ENCODE measurements at regions not wholly inside any gene's neighbourhood (a gene's known extent, or its start where the extent isn't known, plus 50 kb on each side); places are given as distances from the start of the nearest gene placed in this dataset.

GRCh38 chr7:91633013-91633441 is 247.5 kb downstream of the MTERF1 start:
- no peak for DNase-seq (ENCODE audit: low read depth)

DNA sequence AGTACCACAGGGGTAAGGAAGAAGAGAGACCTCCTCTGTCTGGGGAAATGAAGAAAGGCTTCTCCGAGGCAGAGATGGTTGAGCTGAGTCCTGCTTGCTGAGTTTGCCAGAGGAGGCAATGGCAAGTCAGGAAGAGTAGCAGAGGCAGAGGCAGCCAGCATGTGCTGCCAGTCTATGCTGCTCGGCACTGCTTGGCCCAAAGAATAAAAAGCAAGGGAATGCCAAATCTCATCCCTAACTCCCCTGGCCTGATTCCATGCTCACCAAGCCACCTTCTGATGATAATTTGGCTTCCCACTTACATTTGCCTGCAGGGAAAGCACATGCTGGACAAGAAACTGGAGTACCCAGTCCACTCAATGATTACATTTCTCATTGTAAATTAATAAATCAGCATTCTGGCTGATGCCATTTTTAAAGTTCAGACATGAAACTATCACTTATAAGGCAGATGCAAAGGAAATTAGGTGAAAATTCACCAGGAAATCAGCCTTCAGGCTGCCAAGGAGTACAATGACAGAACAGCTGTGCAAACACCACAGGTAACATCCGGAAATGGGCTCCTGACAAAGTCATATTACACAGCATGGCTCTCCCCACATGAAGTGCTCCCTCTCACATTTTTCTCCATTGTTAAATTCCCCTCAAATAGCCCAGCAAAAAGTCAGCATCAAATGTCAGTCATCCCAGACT is 245.9 kb downstream of the MTERF1 start:
- DNase-seq (ENCODE audit: low read depth), result no peak

DNA sequence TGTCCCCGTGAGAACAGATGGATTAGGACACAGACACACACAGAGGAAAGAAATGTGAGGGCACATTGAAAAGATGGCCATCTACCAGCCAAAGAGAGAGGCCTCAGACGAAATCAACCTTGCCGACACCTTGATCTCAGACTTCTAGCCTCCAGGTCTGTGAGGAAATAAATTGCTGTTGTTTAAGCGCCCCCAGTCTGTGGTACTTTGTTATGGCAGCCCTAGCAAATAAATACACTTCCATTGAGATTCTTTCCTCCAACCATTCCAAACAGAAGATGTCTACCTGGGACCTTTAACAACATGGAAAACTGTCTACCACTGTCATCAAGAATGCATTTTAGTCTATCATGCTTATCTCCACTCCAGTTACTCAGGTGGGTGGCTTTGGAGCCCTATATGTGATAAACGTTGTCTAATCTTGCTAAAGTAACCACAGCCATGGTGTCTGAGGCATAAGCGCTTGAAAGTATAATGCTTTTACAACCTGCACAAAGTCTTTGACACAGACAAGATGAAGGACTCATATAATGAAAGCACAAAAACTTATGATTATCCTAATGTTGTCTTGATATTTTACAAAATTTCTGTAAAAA is 244.3 kb downstream of the MTERF1 start:
- no peak for DNase-seq (ENCODE audit: low read depth)

DNA sequence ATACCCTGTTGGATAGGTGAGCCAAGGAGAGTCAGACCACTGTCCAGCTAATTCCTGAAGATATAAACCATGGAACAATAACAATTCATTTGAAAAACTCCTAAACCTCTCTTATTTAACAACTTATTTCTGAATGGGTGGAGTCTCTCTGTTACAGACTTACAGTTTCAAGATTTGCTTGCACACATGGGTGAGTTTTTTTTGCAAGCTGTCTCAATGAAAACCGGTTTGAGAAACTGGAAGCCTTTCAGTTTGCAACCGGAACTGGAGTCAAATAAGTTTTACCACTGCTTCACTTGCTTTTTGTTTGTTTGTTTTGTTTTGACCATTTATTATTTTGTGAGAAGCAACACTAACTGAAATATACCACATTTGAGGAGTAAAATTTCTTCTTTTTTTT is 243.8 kb downstream of the MTERF1 start:
- no peak for DNase-seq (ENCODE audit: low read depth)

GRCh38 chr7:91644256-91644655 is 236.2 kb downstream of the MTERF1 start:
- no peak for DNase-seq (ENCODE audit: low read depth)

- DNase-seq (ENCODE audit: low read depth), result no peak
Observed at GRCh38 chr7:91645542-91645941, 235.0 kb downstream of the MTERF1 start.

DNA sequence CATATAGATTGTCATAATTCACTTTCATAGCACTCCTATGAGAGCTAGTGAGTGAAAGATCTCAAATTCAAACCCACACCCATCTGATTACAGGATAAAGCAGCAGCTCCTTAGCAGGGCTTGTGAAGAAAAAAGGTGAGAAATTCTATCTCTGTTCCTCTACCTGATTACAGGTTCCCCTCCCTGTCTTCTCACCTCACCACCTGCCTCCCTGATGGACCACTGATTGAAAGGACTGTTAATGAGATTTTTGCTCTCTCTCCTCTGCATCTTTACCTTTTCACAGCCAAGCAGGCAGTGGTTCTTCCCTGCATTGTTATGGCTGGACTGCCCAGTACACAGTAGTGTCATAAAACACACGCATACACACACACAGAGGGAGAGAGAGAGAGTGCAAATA is 228.5 kb downstream of the MTERF1 start:
- DNase-seq (ENCODE audit: low read depth), result no peak

DNA sequence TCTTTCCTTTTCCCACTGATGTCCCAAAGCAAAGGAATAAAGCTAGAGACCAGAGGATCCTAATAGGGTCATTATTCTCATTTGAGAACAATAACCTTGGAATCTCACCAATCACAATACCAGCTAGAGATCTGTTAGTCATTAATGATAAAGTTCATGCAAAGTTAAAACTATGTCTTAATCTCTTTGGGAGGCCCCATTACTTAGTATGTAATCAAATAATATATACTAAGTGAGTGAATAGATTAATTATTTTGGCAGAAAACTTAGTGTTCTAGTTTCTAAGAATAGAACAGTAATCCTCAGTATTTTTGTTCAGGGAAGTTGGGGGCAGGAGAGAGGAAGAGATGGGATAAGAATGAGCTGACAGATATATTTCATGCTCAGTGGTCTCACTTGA is 227.2 kb downstream of the MTERF1 start:
- no peak for DNase-seq (ENCODE audit: low read depth)

DNA sequence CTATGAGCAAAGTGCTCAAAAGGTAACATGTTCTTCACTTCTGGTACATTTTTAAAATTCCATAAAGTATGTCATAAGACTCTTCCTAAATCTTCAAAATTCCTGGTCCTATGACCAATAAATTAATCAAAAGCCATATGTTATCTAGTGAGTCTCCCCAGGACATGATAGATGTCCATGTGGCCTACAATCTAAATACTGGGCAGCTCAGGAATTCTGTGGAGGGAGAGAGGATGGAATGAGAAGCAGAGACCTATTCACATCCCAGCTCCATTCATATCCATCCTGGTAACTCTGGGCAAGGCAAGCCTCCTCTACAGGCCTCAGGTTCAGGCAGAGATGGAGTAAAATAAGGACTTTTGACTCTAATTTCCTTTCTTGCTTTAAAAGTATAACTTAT is 224.8 kb downstream of the MTERF1 start:
- DNase-seq (ENCODE audit: low read depth), result no peak

- DNase-seq (ENCODE audit: low read depth), result peak; percentile 24
Observed at GRCh38 chr7:91656541-91657482, 223.7 kb downstream of the MTERF1 start.

DNA sequence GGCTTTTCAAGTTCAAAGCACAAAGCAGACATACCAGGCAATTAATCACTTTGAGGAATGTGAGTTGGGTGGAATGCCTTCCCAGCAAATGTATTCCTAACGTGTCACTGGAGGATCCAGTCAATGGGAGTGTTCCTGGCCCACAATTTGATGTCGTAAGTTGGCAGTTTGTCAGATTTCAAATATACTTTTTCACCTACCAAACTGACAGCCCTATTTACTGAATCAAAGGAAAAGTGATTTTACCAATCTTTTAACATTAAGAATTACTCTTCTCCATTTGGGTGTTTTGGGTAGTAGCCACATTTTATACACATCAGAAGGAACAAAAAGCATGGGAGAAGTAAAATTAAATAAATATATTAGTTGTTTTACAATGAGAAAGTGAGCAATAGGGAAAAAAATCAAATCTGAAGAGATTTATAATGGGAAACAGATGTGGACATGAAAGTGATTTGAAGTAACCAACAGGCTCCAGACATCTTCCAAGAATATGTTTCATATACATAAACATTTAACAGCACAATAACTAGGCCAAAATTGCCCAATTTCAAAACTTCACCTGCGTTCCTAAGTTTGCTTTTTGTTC is 222.9 kb downstream of the MTERF1 start:
- peak; percentile 72 for DNase-seq (ENCODE audit: low read depth)

GRCh38 chr7:91659096-91659495 is 221.4 kb downstream of the MTERF1 start:
- no peak for DNase-seq (ENCODE audit: low read depth)

- no peak for DNase-seq (ENCODE audit: low read depth)
Observed at GRCh38 chr7:91660734-91661356, 219.7 kb downstream of the MTERF1 start.

DNA sequence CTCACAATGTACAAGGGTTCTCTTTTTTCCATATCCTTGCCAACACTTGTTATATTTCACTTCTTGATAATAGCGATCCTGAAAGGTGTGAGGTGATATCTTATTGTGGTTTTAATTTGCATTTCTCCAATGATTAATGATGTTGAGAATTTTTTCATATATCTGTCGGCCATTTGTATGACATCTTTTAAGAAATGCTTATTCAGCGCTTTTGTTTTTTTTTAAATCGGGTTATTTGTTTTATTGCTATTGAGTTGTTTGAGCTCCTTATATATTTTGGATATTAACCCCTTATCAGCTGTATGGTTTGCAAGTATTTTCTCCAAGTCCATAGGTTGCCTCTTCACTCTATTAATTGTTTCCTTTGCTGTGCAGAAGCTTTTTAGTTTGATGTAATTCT is 218.8 kb downstream of the MTERF1 start:
- DNase-seq (ENCODE audit: low read depth), result no peak

GRCh38 chr7:91668217-91668616 is 212.3 kb downstream of the MTERF1 start:
- no peak for DNase-seq (ENCODE audit: low read depth)

DNA sequence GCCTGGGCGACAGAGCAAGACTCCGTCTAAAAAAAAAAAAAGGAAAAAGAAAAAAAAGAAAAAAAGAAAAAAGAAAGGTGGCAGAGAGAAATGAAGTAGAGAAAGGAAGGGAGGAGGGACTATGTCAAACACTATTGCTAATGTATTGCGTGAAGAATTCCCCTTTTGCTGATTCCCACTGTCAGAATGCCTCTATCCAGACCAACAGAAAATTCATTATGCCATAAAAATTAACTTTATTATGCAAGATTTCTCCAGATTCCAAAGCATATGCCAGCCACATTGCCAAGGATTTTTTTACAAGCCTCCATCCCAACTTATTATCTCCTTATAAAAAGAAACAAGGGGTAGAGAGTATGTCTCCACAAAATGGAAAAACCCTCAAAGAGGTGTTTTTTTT is 209.3 kb downstream of the MTERF1 start:
- DNase-seq (ENCODE audit: low read depth), result no peak

- no peak for DNase-seq (ENCODE audit: low read depth)
Observed at GRCh38 chr7:91674470-91674869, 206.0 kb downstream of the MTERF1 start.

GRCh38 chr7:91681718-91682117 is 198.8 kb downstream of the MTERF1 start:
- no peak for DNase-seq (ENCODE audit: low read depth)

GRCh38 chr7:91683823-91684222 is 196.7 kb downstream of the MTERF1 start:
- DNase-seq (ENCODE audit: low read depth), result peak; percentile 54

GRCh38 chr7:91685544-91685943 is 195.0 kb downstream of the MTERF1 start:
- peak; percentile 18 for DNase-seq (ENCODE audit: low read depth)

DNA sequence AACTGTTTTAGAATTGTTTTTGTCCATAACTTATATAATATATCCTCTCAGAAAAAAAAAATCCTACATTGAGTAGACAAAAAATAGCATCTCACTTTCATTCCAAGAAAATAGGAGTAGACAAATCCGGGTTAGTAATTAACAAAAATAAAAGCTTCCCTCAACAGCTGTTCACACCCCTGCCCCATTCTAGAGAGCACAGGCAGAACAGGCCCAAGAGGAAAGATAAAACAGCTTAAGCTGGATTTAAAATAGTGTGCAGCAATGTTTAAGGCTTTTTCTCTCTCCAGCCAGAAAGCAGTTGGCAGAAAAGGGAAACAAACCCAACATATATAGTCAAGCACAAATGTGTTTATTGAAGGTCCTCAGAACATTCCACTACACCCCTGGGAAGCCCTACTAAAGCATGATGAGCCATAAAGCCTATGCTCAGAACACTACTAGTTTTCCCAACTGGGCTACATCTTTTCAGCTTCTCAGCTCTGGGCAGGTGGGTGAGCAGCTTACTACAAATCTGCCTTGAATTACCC is 189.9 kb downstream of the MTERF1 start:
- DNase-seq (ENCODE audit: low read depth), result no peak

GRCh38 chr7:91691865-91692264 is 188.6 kb downstream of the MTERF1 start:
- no peak for DNase-seq (ENCODE audit: low read depth)
